Activated CD8-positive, alpha-beta memory T cell treated with anti-CD3 and anti-CD28 coated beads for 48 hours (primary cell): ENCODE measurements at regions not wholly inside any gene's neighbourhood (a gene's known extent, or its start where the extent isn't known, plus 50 kb on each side); places are given as distances from the start of the nearest gene placed in this dataset.

Source experiments
- DNase-seq, 3 experiments: peaks; one replicate each; pipeline ENCODE4 v3.0.0-alpha.2; 2020; ENCODE audit warnings: low read depth in 2 of 3, low spot score in 2 of 3

DNA sequence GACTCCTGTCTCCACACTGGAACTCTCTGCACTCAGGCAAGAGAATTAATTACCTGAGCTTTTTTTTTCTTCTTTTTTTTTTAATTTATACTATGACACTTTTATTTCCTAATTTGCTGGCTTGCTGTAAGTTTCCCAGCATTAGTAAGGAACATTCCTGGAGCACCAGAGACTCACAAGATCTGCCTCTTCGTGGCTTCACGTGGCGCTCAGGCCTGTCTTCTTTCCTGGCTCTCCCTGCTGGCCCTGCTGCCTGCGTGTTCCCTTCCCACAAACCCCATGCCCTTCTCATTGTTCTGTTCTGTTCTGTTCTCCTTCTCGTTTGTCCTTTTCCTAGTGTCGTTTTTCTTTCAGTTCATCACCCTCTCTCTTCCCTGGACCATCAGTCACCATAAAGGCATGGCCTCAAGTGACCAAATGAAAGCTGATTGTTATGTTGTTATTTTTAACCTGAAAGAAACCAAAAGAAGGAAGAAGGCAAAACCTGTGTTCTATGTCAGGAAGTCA lies 591.6 kb upstream of the PFKP start:
- no peak for DNase-seq

DNA sequence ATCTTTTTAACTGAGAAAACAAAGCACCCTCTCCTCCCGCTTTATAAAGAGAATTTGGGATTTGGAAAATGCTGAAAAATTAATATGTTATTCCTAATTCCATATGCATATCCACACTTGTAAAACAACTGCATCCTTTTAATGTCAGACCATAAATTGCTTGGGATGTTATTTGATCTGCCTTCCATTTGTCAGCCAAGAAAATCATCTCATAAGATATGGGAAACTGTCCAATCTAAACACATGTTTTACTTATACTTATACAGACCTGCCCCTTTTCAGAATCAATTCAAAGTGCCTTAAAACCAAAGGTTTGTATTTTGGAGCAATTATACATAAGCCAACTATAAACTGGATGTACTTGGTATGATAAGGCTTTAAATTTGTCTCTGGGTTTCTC lies 595.5 kb upstream of the PFKP start:
- no peak for DNase-seq

DNA sequence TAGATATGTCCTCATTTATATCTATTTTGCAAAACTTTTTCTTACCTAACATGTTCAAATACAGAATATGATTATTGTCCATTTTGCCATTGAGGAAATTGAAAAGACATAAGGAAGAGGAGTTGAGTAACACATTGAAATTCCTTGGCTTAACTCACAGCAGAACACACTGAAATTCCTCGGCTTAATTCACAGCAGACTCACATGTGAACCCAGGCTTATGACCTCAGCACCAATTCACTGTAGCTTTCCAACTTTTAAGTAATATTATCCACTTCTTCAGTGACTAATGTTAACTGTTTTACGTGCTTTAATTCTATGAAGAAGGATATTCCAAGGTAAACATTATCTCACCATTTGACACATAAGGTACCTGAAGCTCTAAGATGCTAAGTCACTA lies 597.5 kb upstream of the PFKP start:
- no peak for DNase-seq

DNA sequence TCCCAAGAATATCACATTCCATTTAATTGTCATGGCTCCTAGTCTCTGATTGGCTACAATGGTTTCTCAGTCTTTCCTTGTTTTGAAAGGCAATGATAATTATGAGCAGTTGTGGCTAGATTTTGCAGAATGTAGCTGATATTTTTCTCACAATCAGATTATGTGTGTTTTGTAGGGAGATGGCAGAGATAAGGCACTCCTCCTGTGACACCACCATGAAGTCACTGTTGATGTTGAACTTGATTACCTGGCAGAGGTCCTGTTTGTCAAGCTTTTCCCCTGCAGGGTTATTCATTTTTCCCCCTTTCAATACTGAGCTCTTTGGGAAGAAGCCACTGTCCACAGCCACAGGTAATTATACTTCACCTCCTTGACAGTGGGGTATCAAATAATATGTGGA lies 602.9 kb upstream of the PFKP start:
- no peak for DNase-seq

DNA sequence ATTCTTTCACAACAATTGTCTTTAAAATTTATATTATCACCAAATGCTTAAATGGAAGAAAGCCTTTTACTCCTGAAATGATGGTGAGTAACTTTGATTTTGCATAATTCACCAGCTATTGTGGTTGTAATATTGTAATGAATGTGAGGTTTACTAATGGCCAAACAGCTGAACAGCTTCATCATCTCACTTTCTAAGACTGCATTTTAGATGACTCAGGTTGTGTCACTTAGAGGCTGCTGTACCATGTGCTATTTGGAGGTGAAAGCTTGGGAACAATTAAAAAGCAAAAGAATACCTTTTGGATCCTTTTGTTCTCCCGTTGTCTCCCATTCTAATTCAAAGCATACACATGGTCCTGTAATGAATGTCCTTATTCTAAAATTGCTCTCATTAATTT lies 604.0 kb upstream of the PFKP start:
- DNase-seq = no peak

DNA sequence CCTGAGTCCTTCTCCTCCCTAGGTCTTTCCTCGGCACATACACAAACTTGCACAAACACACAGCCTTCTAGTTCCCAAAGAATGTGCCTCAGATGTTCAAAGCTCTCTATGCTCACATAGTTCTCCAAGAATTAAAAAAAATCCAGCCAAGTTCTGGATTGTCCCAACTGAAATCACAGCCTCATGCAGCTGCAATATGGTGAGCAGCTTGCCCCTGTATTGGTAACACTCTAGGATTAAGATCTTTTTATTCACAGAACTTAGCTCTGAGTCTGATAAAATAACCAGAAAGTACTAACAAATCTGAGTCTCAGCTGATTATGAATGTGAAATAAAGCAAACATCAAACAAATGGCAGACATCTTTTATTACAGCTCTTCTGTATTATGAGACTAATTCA lies 604.8 kb upstream of the PFKP start:
- DNase-seq = no peak

DNA sequence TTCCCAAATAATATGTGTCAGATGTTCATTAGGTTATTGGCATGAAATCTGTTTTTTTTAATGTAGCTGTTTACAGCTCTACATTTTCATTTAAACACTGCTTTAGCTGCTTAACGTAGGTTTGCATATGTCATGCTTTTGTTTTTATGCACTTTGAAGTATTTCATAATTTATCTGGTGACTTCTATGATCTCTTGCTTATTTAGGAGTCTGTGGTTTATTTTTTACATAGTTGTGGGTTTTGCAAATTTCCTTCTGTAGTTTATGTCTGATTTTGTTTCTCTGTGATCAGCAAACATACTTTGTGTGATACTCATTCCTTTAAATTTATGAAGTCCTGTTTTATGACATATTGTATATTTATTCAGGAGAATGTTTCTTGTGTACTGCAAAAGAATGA lies 606.5 kb upstream of the PFKP start:
- DNase-seq = no peak

DNA sequence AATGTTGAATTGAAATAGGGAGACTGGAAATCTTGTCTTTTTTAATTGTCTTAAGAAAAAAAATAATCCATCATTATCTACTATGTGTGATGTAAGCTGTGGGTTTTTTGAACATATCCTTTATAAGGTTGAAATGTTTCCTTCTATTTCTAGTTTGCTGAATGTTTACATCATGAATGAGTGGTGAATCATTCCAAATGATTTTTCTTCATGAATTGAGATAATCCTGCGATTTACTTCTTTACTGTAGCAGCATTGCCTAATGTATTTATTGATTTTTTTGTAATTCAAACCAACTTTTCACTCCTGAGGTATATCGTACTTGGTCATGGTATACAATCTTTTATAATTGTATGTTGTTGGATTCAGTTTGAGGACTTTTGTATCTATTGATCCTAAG lies 607.6 kb upstream of the PFKP start:
- DNase-seq = no peak

DNA sequence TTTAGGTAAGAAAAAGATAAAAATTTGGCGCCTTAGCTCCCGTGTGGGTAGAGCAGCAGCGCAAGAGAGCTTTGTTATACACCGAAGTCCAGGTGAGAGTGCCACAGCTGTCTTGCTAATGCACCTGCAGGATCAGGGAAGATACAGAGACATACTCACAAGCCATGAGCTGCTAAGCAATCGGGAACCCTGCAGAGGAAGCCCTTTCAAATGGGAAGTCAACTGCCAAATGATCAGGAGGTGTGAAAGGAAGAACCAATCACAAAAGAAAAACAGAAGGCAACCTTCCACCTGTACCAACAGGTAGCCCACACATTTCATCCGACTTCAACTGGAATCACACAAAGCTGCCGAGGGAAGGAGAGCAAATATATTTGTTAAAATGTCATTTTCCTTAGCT lies 610.5 kb upstream of the PFKP start:
- no peak for DNase-seq

DNA sequence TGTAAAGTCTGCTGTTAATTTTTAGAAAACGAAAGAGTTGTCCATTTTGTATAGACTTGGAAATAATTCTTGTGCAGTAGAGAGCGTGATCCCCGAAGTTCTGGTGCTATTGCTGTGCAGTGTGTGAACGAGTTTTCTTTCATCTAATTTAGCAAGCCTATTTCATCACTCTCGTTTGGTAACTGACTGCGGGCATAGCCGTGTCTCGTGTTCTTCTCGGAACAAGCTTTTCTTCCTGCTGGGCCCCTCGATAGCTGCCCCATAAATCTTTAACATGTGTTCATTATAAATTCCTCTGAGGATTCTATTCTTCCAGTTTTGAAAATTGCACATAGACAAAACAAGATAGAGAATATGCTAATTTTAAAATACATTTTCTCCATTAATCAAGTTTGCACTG lies 622.0 kb upstream of the PFKP start:
- no peak for DNase-seq

DNA sequence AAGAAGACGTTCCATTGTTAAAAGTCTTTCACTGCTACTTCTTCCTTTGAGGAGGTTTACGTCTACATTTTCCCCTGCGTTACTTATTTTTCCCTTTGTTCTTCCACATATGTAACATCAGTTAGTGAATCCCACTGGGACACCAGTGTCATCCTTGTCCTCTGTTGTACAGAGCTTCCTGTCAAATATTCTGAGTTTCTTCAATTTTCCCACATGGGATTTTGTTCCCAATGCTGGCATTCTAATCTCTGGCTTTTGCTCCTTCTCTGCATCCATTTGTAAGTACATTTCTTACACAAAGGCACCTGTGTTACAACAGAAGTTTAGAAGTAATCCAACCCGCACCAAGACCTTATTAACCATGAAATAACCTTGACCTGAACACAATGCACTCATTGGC lies 627.4 kb upstream of the PFKP start:
- DNase-seq = no peak

DNA sequence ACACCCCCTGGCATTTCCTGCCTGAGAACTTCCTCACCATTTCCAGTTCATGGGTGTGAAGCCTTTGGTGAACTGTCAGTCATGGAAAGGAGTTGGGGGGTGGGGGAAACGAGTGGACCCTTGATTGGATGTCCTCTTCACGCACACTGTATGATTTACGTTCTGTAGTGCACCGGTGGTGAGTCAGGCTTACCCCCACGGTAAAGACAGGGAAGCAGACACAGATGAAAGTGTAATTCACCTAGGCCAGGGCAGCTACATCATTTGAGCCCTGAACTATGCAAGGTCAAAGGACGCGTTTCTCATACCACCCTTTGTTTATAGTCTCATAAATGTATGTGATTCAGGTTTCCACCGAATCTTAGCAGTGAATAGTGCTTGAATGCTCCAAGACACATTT lies 628.3 kb upstream of the PFKP start:
- no peak for DNase-seq

DNA sequence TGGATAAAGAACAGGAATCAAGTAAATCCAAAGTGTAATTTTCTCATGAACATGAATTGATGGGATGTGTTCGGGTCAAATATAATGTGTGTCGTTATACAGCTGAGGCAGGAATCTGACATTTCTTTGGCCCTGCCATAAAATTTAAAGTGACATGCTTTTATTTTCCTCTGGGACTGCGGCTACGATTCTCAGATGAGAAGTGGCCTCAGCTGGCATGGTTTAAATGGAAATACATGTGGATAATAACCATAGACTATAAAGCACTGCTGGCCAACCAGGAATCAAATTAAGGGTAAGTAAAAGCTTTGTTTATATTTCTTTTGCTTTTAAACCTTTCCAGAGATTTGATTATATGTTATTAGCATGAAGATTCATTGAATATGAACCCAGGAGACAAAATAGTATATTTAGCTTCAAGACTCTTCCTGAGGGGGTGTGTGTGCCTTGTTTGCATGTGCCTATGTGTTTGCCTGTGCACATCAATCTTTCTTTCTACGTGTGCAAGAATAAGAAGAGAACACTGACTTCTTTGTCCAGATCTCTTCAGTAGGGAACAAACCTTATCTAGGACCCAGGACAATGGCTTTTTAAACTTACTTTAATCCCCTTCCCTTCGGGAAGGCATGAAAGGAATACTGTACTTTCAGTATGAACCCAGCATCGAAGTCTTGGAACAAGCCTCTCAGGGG lies 629.0 kb upstream of the PFKP start:
- DNase-seq = no peak

DNA sequence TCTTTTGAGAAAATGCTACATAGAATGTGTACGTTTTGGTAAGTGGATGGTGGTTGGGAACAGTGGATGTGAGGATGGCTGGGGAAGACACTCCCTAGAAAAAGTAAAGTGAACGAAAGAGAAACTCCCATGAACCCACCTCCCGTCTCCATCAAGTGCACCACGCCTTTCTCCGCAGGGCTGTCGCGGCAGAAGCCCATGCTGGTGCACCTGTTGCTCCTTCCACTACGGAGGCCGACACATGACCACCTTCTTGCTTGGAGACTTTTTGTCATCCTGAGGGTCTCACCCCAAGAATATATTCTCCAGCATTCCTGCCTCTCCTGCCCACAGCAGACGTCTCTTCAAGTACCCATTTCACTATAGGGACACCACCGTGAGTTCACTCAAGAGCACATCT lies 630.4 kb upstream of the PFKP start:
- DNase-seq = no peak

DNA sequence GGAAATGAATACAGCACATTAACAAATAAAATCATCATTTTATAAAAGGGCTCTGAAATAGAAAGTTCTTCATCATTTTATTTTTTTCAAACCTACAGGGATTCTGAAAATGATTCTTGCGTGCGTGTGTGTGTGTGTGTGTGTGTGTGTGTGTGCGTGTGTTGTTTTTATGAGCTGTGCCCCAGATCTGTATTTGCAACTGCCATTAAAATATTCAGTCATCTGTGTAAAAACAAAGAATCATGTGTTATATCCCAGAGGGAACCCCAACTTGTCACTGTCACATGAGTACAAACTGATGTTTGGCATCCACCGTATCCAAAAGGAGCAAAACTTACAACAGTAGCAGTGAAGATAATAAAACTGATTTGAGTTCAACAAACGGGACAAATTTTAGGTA lies 635.4 kb upstream of the PFKP start:
- DNase-seq = no peak

DNA sequence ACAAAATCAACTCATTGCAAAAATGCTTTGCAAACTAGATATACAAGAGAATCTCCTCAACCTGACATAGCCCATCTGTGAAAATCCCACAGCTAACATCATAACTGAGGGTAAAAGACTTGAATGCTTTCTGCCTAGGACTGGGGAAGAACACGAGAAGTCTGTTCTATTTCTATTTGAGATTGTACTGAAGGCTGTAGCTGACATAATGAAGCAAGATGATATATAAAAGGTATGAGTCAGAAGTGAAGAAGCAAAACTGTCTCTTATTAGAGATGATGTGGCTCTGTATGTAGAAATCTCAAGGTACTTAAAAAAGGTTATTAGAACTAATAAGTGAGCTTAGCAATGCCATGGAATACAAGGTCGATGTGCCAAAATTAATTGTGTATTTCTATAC lies 639.9 kb upstream of the PFKP start:
- no peak for DNase-seq

DNA sequence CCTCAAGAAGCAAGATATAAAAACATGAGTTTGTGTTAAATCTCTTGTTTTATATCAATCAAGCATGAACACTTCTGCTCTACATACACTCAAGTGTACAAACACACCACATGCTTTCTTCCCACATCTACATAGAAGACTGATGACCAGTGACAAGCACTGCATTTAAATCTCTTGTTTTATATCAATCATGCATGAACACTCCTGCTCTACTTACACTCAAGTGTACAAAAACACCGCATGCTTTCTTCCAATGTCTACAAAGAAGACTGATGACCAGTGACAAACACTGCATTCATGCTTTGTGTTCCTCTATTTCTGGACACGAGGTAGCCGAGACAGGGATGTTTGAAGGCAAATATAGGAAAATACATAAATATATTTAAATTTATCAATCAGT lies 642.0 kb upstream of the PFKP start:
- no peak for DNase-seq

DNA sequence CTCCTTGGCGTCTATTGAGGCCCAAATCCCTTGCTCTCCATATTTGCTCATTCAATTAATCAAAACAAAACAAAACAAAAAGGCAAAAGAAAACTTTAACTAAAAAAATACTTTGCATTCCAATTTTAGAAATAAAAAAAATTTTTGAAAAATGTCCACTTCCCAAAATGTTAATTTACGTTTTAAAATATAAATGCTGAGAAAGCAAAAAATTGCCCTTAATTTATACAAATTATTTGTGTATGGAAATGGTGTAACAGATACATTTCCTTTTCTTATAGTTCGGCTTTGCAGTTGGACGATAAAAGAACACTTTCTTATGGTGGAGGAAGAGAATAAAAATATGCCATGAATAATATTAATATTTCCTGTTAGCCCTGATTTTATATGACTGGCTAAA lies 652.8 kb upstream of the PFKP start:
- DNase-seq = no peak

DNA sequence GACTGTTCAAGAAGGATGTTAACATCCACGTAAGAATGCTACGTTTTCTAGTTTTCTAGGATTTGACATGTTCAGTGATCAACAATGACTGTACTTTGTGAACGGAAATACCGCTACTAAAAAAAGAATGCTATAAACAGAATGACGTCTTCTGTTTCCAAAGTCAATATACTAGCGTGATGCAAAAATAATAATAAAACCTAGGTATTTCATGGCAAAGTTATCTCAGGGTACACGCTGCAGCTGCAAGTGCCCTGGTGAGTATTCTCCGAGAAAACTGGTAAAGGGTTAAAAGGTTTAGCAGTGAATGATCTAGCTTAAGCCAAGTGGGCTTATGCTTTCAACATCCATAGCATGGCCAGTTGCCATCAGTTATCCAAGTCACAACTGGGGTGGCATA lies 653.3 kb upstream of the PFKP start:
- DNase-seq = no peak

DNA sequence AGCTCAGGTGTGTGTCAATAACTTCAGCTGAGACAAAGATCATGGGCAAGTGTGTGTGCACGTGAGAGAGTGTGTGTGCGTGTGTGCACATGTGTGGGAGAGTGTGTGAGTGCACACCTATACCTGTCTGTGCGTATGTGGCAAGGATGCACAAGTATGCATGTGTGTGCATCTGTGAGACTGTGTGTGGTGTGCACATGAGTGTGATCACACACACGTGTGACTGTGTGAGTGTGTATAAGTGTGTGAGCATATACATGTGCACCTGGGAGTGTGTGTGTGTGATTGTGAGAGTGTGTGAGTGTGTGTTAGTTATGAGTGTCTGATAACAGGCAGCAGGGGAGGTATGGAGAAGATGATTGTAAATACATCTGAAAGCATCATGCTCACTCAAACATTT lies 657.3 kb upstream of the PFKP start:
- no peak for DNase-seq

DNA sequence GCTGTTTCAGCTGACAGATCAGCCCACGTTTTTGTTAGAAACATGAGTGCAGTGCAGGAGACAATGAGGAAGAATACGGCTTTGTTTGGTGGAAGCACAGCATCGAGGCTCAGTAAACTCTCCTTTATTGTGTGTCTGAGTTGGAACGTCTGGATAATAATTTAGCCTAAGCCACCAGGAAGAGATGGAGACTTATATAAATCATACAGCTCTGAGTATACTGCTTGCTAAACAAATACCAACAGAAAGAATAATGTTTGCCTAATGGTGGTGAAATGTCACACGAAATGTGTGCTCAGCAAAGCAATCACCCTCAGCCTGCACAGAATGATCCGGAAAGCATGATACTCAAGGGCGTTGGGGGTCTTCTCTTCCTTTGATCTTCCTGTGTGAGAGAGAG lies 664.1 kb upstream of the ADARB2 start:
- no peak for DNase-seq

DNA sequence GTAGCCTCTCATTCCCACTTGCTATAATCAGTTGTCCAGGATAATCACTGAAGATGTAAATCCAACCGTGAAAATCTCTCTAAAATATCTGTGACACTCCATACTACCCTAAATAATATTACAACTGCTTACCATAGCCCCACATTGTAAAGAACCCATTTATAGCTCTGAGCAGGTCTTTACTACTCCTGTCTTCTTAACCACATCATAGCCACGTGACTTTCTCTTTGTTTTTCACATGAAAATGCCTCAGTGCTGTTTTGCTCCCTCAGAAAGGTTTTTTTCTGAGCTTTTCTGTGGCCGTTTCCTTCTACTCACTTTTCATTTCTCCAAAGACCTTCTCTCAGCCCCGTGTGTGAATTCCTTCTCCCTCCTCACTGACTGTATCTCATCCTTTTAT lies 662.2 kb upstream of the ADARB2 start:
- DNase-seq = no peak

DNA sequence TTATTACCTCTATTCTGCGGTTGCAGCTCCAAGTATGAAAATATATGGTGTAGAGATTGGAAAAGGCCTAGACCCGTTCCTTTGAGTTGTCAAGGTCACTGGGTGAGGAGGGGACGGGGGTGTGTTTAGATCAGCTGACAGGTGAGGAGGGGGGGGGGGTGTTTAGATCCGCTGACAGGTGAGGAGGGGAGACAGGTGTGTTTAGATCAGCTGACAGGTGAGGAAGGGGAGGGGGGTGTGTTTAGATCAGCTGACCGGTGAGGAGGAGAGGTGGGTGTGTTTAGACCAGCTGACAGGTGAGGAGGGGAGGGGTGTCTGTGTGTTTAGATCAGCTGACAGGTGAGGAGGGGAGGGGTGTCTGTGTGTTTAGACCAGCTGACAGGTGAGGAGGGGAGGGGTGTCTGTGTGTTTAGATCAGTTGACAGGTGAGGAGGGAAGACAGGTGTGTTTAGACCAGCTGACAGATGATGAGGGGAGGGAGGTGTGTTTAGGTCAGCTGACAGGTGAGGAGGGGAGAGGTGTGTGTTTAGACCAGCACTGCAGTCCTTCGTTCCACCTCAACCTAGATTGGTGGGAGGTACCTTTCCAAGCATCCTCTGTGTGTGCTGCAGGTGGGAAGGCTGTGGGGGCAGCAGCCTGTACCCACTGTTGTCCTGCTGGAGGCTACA lies 655.0 kb upstream of the ADARB2 start:
- DNase-seq = no peak
